ENCODE measurements at regions not wholly inside any gene's neighbourhood (a gene's known extent, or its start where the extent isn't known, plus 50 kb on each side); places are given as distances from the start of the nearest gene placed in this dataset.

- Histone ChIP-seq H3K4me1 (no peaks in the 10 kb centered on the region), H3K9me3 (no peaks in the 10 kb centered on the region), H3K4me3 (no peak overlapping the region), H3K27me3 (no peaks in the 10 kb centered on the region), H3K36me3 (no peaks in the 10 kb centered on the region), H3K27ac (replicated peaks in 1 of 4) (no peak overlapping the region)
- DNase-seq (ENCODE audit: extremely low spot score) = no peak
- TF ChIP-seq, protein P1, sequence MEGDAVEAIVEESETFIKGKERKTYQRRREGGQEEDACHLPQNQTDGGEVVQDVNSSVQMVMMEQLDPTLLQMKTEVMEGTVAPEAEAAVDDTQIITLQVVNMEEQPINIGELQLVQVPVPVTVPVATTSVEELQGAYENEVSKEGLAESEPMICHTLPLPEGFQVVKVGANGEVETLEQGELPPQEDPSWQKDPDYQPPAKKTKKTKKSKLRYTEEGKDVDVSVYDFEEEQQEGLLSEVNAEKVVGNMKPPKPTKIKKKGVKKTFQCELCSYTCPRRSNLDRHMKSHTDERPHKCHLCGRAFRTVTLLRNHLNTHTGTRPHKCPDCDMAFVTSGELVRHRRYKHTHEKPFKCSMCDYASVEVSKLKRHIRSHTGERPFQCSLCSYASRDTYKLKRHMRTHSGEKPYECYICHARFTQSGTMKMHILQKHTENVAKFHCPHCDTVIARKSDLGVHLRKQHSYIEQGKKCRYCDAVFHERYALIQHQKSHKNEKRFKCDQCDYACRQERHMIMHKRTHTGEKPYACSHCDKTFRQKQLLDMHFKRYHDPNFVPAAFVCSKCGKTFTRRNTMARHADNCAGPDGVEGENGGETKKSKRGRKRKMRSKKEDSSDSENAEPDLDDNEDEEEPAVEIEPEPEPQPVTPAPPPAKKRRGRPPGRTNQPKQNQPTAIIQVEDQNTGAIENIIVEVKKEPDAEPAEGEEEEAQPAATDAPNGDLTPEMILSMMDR (IDR thresholded peaks at IDR 0.05) = no peak
- no peak for TF ChIP-seq POLR2AphosphoS5 (IDR thresholded peaks at IDR 0.05)
- no peak for TF ChIP-seq EP300 (IDR thresholded peaks at IDR 0.05)
- no peak for TF ChIP-seq POLR2A (IDR thresholded peaks at IDR 0.05; ENCODE audit: low read depth)
- WGBS = 43% methylated on average over 1 of the region's 1 CpG
- intact Hi-C loops (cut with DNase I) = no loop called here
Measured at GRCh38 chr13:58666331-58666730, 1034.8 kb downstream of the PCDH17 start.

DNA sequence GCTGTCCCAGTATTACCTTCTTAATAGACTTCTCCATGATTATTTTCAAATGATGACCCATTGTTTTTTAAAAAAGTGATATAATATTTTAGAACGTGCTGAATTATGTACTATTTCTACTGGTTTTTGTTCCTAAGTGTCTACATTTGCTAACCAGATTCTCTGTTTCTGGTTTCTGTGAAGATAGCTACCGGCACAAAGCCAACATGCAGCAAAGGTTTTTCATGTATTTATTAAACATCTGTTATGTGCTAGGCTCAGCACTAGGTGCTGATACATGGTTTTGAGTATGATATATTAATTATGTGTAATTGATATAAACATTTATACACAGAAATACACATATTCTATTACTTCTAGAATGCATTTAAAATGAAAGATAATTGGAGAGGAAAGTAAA lies 1035.6 kb downstream of the PCDH17 start:
- Histone ChIP-seq H3K4me3 (no peak overlapping the region), H3K4me1 (no peaks in the 10 kb centered on the region), H3K9me3 (no peaks in the 10 kb centered on the region), H3K36me3 (no peaks in the 10 kb centered on the region), H3K27me3 (no peaks in the 10 kb centered on the region), H3K27ac (replicated peaks in 1 of 4) (no peak overlapping the region)
- DNase-seq (ENCODE audit: extremely low spot score) = no peak
- no peak for TF ChIP-seq POLR2A (IDR thresholded peaks at IDR 0.05; ENCODE audit: low read depth)
- TF ChIP-seq, protein P1 (IDR thresholded peaks at IDR 0.05) = no peak
- TF ChIP-seq POLR2AphosphoS5 (IDR thresholded peaks at IDR 0.05) = no peak
- no peak for TF ChIP-seq EP300 (IDR thresholded peaks at IDR 0.05)
- intact Hi-C loops (cut with DNase I) = no loop called here
- WGBS = 37% methylated on average over 2 of the region's 2 CpGs

DNA sequence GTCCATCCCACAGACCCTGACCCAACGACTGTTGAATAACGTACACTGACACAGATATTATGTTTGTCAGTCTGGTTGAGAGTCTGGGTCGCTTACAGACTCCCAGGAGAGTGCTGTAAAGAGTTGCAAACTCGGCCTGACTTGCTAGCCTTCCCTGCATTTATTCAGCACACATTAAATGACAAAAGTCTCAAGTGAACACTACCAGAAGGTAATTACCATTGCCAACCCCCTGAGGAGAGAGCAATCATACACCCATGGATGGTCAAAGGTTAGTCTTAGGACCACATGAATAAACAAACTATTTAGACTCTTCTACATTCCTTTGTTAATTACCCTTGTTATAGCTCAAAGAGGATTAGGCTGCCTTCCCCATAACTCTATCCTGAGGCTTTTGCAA lies 1048.6 kb downstream of the PCDH17 start:
- Histone ChIP-seq H3K4me1 (no peaks in the 10 kb centered on the region), H3K27ac (replicated peaks in 1 of 4) (no peak overlapping the region), H3K27me3 (no peaks in the 10 kb centered on the region), H3K4me3 (no peak overlapping the region), H3K9me3 (no peaks in the 10 kb centered on the region), H3K36me3 (no peaks in the 10 kb centered on the region)
- intact Hi-C loops (cut with DNase I) = no loop called here
- 80% methylated on average over 4 of the region's 4 CpGs for WGBS
- TF ChIP-seq, protein P1 (IDR thresholded peaks at IDR 0.05) = no peak
- TF ChIP-seq EP300 (IDR thresholded peaks at IDR 0.05) = no peak
- TF ChIP-seq POLR2A (IDR thresholded peaks at IDR 0.05; ENCODE audit: low read depth) = no peak
- TF ChIP-seq POLR2AphosphoS5 (IDR thresholded peaks at IDR 0.05) = no peak
- no peak for DNase-seq (ENCODE audit: extremely low spot score)

GRCh38 chr13:58682616-58683015 lies 1051.1 kb downstream of the PCDH17 start:
- 95% methylated on average over 4 of the region's 4 CpGs for WGBS
- no peak for DNase-seq (ENCODE audit: extremely low spot score)
- TF ChIP-seq EP300 (IDR thresholded peaks at IDR 0.05) = no peak
- TF ChIP-seq, protein P1 (IDR thresholded peaks at IDR 0.05) = no peak
- no peak for TF ChIP-seq POLR2A (IDR thresholded peaks at IDR 0.05; ENCODE audit: low read depth)
- no peak for TF ChIP-seq POLR2AphosphoS5 (IDR thresholded peaks at IDR 0.05)
- Histone ChIP-seq H3K27ac (replicated peaks in 1 of 4) (no peak overlapping the region), H3K36me3 (no peaks in the 10 kb centered on the region), H3K9me3 (no peaks in the 10 kb centered on the region), H3K27me3 (no peaks in the 10 kb centered on the region), H3K4me1 (no peaks in the 10 kb centered on the region), H3K4me3 (no peak overlapping the region)
- intact Hi-C loops (cut with DNase I) = no loop called here

- H3K36me3 ChIP-seq = no peaks in the 10 kb centered on the region
- WGBS = 87% methylated on average over 2 of the region's 2 CpGs
- intact Hi-C loops (cut with DNase I) = no loop called here
- no peak overlapping the region for H3K27ac ChIP-seq (replicated peaks in 1 of 4)
- no peak overlapping the region for H3K4me3 ChIP-seq
- DNase-seq (ENCODE audit: extremely low spot score) = no peak
- H3K4me1 ChIP-seq = no peaks in the 10 kb centered on the region
- TF ChIP-seq POLR2AphosphoS5 (IDR thresholded peaks at IDR 0.05) = no peak
- TF ChIP-seq, protein P1 (IDR thresholded peaks at IDR 0.05) = no peak
- no peak for TF ChIP-seq EP300 (IDR thresholded peaks at IDR 0.05)
- no peak for TF ChIP-seq POLR2A (IDR thresholded peaks at IDR 0.05; ENCODE audit: low read depth)
- no peaks in the 10 kb centered on the region for H3K27me3 ChIP-seq
- H3K9me3 ChIP-seq = no peaks in the 10 kb centered on the region
Measured at GRCh38 chr13:58687148-58687547, 1055.6 kb downstream of the PCDH17 start.
